AG09309 (cell line): ENCODE measurements at regions not wholly inside any gene's neighbourhood (a gene's known extent, or its start where the extent isn't known, plus 50 kb on each side); places are given as distances from the start of the nearest gene placed in this dataset.

Source experiments
- DNase-seq: peaks from one replicate; pipeline ENCODE4 v3.0.0-alpha.2; 2010; ENCODE audit warnings: low read depth
- H3K4me3 ChIP-seq: 2 replicates; pipeline ENCODE4 v1.5.1; 2011; ENCODE audit warnings: mild to moderate bottlenecking, low read depth, low read length, moderate library complexity; ENCODE audit not compliant: control insufficient read depth
- CTCF ChIP-seq: IDR thresholded peaks from 2 replicates; pipeline ENCODE4 v1.5.1; 2011; ENCODE audit warnings: mild to moderate bottlenecking, low read depth, low read length, inconsistent platforms; ENCODE audit not compliant: insufficient read depth, control insufficient read depth; ENCODE audit errors: missing control alignments

DNA sequence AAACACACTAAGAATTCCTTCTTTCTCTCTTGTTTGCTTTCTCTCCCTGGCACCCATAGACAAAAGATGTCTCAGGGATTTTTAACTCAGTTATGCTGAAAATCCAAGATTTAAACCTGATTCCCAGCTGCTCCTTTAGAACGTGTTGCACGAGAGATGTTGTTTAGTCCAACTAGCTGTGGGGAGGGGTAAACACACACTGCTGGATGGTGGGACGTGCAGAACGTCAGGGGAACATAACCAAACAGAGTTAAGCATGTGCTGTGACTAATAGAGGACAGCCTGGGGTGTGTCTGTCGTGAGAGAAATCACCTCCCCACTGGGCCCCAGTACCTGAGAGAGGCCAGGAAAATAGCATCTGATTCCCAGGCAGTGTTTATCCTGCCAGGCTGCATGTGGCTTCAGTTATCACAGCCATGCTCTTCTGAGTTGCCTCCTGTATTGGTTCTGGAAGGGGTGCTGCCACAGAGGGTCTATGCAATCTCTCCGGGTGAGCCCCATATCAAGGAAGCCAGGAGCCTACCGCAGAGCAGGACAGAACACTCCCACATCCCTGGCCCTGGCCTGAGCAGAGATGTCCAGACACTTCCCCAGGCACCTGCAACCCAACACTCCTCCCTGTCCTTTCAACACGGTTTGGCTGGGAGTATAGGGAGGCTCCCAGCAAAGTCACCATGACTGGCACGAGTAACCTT lies 112.7 kb upstream of the EGLN3 start:
- DNase-seq, result no peak

GRCh38 chr14:34063042-34063441 lies 112.2 kb upstream of the EGLN3 start:
- H3K4me3 ChIP-seq, result no peak overlapping the region
- no peak for DNase-seq
- no peak for TF ChIP-seq CTCF

More for the DNA sequence above, 112.7 kb upstream of the EGLN3 start:
- H3K4me3 ChIP-seq, result no peak overlapping the region
- TF ChIP-seq CTCF, result no peak

DNA sequence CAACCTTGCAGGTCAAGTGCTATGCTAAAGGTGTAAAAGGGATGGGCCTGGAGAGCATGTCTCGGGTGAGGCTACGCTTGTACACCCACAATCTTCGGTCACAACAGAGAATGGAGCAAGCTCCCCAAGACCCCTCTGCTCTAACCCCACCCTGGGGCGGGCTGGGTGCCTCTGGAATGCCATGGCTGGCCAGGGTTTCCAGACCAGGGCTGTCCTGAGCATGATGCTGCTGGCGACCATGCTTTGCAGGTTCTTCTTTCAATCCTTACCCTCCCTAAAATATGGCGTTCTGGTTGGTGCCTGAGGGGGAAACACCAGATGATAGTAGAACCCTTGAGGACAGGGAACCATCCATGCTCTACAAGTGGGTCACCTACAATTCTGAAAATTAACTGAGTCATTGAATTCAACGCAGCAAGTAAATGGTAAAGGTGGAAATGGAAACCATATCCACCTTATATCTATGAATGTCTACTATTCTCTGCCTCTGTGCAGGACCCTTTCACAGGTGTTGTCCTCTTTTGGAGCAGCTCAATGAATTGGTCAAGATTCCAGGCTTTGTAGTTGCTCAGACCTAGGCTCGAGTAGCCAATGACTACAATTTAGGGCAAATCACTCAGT lies 111.6 kb upstream of the EGLN3 start:
- no peak for TF ChIP-seq CTCF
- no peak for DNase-seq
- no peak overlapping the region for H3K4me3 ChIP-seq

- peak overlapping the region; percentile 64 for H3K4me3 ChIP-seq
- no peak for TF ChIP-seq CTCF
- DNase-seq, result no peak
These were observed 109.8 kb upstream of the EGLN3 start for GRCh38 chr14:34060651-34060999.

GRCh38 chr14:34059925-34060650 lies 109.2 kb upstream of the EGLN3 start:
- no peak for DNase-seq
- TF ChIP-seq CTCF, result no peak
- peak overlapping the region; percentile 64 for H3K4me3 ChIP-seq

DNA sequence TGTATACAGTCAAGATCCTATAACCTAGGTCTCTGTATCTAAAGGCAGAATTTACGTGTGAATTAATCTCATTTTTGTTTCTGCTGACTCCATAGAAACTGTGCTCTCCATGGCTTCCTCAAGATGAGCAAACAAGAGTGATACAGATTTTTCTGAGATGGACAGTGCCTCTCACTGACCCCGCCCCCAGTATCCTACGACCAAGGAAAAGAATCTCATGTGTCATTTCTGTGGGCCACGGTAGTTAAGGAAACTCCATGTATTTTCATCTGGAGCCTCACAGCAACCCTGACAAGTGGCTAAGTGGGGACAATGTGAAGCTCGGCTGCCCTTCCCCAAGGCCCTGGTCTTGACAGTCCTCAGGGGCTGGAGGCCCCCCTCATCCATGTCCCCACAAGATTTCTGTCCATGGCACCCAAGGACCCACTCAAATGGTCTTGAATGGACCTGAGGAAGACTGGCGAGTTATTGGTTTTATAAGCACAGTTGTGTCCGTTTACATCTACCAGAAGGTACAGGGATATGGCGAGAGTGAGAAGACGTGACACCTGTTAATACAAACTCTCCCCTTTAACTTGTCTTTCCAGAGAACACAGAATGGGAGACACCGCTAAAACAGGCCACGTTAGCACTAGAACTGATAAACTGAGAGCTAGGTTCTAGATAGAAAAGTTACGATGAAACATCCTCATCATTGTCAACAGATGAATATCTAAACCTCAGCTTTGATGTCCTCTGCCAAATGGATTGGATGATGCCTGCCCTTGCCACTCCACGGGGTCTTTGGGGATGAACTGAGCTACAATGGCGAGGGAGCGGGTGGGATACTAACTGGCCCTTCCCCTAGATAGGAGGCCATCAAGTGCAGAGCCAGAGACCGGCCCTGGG lies 108.4 kb upstream of the EGLN3 start:
- DNase-seq, result no peak
- no peak for TF ChIP-seq CTCF
- H3K4me3 ChIP-seq, result peak overlapping the region; percentile 64
